ENCODE measurements at regions not wholly inside any gene's neighbourhood (a gene's known extent, or its start where the extent isn't known, plus 50 kb on each side); places are given as distances from the start of the nearest gene placed in this dataset.

DNA sequence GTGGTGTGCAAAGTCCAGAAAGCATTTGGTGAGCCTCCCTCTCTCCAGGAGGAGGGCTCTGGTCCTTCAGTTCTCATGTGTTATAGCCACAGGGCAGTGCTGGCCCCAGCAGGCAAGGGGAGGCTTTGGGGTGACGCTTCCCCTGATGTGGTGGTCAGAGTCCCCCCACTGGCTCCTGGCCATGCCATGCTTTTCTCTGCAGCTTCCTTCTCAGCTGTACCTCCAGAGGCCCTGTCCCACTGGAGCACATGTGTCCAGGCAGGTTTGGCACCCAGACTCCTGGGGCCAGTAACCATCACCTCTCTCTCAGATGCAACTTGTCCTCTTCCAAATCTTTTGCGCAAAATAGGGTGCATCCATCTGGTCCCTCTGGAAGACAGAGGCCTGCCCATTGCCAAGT, 233.0 kb upstream of the ZNF32 start:
- TF ChIP-seq POLR2AphosphoS5 (IDR thresholded peaks at IDR 0.05) (no peak), EP300 (IDR thresholded peaks at IDR 0.05) (no peak)
- TF ChIP-seq, protein P1, sequence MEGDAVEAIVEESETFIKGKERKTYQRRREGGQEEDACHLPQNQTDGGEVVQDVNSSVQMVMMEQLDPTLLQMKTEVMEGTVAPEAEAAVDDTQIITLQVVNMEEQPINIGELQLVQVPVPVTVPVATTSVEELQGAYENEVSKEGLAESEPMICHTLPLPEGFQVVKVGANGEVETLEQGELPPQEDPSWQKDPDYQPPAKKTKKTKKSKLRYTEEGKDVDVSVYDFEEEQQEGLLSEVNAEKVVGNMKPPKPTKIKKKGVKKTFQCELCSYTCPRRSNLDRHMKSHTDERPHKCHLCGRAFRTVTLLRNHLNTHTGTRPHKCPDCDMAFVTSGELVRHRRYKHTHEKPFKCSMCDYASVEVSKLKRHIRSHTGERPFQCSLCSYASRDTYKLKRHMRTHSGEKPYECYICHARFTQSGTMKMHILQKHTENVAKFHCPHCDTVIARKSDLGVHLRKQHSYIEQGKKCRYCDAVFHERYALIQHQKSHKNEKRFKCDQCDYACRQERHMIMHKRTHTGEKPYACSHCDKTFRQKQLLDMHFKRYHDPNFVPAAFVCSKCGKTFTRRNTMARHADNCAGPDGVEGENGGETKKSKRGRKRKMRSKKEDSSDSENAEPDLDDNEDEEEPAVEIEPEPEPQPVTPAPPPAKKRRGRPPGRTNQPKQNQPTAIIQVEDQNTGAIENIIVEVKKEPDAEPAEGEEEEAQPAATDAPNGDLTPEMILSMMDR (IDR thresholded peaks at IDR 0.05), result no peak
